ENCODE measurements at regions not wholly inside any gene's neighbourhood (a gene's known extent, or its start where the extent isn't known, plus 50 kb on each side); places are given as distances from the start of the nearest gene placed in this dataset.

DNA sequence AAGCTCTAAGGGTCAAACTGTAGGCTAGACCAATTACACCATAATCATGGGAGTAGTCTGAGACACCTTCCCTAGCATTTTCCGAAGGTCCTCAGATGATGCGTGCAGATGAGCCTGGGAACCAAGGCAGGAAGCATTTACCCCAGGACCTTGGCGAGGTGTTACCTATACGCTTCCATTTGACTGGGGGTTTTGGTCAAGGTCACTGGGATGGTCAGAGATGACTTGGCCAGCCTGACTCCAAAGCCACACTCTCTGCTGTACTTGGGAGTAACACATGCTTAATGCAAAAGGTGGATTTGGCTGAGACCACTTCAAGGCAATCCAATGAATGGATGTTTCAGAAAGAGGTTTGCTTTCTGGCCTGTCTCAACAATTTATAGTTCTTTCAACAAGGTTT, 98.9 kb upstream of the IRS2 start:
- DNase-seq (ENCODE audit: low spot score) = no peak

DNA sequence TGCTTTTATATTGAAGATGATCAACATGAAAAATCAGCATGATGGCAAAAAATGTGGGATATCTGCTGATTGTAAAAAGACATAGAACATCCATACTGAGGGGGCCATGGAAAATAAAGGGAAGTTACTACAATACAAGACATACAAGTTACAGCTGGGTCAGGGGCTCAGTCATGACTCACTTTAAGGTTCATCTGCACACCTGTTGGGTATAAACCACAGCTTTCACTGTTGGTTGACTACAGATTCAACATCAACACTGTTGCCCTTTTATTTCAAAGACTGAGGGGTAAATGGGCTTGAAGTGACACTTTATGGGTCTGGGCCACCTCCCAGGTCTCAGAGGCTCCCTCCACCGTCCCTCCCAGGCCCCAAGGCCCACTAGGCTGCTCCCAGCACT, 98.1 kb upstream of the IRS2 start:
- DNase-seq (ENCODE audit: low spot score) = no peak

DNA sequence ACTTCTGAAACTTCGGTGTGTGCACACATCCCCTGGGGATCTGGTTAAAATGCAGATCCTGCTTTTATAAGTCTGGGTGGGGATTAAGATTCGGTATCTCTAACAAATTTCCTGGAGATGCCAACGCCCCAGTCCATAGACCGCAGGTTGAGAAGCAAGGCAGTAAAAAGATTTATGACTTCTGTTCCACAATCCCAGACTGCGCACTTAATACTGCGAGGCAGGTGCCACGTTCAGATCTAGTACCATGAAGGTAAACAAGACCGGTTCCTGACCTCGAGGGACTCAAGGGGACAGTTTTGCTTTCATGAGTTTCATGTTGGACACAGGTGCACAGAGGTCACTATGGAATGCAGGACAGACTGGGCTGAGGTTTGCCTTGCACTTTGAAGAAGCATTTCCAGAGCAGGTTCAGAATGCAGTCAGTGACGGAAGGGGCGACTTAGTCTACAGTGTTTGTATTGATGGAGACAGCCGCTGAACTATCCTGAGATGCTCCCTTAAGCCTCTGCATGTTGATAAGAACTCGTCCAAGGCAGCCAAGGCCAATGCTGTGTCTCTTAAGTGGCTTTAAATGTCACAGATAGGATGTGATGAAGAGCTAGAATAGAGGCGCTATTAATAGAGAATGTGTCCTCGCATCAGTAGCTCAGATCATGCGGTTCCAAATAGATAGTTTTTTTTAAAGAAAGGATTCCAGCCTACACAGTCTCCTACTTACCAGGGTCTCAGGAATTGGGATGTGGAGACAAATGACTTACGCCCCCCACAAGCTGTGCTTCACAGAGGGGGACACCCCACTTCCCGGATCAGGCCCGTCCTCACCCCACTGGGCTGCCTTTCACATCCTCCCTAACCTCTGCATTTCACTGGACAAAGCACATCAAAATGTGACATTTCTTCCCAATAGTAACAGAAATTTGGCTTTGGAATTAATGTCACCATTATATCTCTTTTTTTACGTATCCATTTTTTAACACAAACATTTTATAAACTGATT, 97.1 kb upstream of the IRS2 start:
- peak; percentile 74 for DNase-seq (ENCODE audit: low spot score)

DNA sequence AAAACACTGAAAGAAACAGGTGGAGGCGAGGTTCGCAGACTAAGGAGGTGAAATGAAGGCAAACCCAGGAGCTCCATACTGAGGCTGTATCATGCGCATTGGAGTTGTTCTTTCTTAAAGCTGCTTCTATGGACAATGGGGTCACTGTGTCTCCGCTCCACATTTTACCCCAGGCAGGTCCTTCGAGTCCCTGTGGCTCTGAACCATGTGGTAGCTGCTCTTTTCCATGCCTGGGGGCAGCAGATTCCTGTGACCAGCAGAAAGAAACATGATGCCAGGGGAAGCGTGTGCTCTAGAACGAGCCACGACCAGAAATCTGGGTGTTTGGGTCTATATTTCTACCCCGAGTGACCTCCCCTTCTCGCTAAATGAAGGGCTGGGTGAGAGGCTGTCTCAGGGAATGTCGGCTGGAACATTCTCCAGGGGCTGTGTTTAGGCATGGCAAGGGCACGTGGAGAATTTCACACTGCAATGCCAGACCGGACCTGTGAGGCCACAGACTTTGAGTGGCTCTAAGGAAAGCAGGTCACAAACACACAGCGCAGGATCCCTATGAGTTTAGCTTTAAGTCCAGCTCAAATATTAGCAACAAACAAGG, 95.7 kb upstream of the IRS2 start:
- no peak for DNase-seq (ENCODE audit: low spot score)

DNA sequence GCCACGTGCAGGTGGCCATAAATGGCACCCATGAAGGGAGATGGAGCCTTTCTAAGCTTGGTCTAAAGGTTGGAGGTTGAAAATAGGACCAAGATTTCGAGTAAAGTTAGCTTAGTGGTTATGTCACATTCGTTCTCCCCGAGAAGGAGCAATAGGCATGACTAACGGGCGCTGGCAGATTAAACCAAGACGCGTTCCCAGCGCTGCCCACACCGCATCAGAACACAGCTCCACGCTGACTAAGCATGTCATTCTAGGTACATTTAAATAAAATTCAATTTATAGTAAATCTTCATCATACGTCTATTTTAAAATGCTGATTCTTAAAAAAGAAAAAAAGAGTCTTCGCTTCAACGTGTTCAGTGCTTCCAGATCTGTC, 95.0 kb upstream of the IRS2 start:
- no peak for DNase-seq (ENCODE audit: low spot score)

DNA sequence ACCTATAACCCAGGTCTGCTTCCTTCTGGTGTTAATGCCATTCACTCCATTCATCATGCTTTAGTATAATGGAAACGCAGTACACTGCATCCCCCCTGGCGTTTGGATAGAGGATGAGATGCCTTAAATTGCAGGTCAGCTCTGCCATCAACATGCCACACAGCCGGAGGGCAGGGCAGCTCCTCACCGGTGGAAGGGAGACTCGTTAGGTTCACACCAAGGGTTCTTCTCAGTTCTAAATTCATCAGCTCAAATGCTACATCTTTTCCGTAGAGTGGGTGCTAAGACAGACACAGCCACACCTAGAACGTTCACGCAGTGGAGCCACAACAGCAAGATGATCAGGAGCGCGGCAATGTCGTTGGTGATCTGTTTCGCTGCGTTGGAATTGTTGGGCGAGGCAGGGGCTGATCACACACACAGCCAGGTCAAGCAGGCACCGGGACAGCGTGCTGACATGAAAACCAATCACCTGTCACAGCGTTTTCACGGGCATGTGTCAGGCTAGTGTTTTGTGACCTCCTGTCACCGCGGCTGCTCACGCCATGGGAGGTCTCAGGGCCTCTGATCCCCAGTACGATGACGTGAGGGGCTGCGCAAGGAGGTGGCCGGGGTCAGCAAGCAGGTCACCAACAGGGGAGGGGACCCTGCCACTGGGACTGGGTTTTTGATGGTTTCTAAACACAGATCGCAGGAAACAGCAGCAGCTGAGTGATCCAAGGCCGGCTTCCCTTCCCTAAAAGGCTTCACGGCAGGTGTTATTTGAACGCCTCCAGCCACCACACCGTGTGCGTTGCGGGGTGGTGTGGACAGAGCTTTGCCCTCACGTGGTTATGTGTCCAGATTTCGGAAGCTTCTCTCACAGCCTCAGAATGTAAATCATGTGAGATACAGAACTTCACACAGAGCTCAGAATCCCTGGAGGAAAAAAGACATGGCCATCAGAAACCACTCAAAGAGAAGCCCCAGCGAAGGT, 94.3 kb upstream of the IRS2 start:
- no peak for DNase-seq (ENCODE audit: low spot score)

DNA sequence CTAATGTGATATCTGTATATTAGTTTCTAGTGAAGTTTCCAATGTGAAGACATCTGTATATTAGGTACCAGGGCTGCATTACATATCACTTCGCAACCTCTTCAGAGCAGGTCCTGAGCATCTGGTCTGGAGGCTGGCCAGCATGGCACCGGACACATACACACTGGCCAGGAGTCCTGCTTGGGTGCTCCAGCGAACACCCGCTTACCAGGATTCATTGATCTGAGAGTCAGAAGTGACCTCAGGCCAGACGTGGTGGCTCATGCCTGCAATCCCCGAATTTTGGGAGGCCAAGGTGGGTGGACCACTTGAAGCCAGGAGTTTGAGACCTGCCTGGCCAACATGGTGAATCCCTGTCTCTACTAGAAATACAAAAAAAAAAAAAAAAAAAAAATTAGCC, 93.0 kb upstream of the IRS2 start:
- no peak for DNase-seq (ENCODE audit: low spot score)

DNA sequence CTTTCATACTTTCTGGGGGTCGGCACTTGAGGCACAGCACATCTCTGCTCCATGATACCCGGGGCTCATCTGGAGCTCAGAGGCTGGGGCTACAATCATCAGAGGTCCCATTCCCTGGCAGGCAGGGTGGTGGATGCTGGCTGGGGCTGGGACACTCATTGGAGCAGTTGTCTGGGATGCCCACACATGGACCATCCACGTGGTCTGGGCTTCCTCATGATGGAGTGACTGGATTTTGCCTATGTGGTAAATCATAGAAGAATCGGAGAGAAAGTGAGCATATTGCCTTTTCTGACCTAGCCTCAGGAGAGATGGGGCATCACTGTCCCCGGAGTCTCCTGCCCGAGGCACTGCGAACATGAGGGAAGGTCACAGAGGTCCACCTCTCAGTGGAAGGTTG, 91.4 kb upstream of the IRS2 start:
- no peak for DNase-seq (ENCODE audit: low spot score)

DNA sequence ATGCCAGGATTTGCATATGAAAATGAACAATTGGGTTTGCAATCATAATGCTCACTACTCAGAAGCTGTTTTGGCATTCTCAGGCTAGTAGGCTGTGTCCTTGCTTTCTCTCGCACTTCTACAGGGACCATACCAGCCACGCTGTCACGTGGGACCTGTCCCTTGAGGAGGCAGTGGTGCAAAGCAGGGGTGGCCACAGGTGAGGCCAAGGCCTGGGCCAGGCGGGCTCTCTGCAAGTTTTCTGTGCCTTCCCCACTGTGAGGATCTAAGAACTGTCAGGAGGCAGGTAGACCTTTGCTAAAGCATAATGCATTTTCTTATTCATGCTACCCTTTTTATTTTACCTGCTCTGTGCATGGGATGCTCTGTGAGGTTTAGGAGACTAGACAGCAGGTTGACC, 89.4 kb upstream of the IRS2 start:
- DNase-seq (ENCODE audit: low spot score) = no peak

DNA sequence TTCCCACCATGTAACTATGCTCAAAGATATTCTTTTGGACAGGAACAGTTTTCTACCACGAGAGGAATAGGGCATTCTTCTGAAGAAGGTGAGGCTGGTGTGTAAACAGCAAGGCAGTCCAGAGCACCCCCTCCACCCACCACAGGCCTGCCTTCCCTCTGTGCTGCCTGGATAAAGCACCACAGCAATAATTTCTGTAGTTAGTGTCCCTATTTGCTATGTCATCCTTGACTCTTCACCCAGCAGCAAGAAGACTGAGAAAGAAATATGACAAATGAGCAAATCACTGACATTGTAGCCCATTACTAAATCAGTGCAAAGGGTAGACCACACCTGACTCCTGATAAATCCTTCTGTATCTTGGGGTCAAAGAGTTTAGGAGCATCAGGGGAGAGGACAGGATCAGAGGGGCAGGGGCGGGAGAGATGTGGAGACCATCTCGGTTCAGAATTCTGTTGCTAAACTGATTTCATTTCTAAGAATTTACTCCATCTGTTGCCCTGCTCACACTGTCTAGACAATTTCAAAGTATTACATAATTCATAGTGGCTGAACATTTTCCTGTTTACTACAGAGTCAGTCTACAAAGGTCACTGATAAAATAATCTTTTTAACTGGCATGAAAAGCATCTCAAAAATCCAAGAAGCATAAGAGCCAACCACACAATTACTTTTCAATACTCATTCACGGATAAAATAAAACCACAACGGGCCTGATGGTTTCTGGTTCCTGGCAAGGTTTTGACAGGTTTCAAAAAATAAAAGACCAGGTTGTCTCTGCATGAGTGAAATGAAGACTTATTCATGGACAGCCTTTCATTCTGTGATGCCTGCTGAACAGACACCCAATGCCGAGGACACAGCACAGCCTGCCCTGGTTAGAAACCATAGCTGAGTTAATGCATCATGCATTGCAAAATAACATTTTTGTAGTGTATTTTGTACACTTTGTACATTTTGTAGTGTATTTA, 88.4 kb upstream of the IRS2 start:
- DNase-seq (ENCODE audit: low spot score) = no peak

DNA sequence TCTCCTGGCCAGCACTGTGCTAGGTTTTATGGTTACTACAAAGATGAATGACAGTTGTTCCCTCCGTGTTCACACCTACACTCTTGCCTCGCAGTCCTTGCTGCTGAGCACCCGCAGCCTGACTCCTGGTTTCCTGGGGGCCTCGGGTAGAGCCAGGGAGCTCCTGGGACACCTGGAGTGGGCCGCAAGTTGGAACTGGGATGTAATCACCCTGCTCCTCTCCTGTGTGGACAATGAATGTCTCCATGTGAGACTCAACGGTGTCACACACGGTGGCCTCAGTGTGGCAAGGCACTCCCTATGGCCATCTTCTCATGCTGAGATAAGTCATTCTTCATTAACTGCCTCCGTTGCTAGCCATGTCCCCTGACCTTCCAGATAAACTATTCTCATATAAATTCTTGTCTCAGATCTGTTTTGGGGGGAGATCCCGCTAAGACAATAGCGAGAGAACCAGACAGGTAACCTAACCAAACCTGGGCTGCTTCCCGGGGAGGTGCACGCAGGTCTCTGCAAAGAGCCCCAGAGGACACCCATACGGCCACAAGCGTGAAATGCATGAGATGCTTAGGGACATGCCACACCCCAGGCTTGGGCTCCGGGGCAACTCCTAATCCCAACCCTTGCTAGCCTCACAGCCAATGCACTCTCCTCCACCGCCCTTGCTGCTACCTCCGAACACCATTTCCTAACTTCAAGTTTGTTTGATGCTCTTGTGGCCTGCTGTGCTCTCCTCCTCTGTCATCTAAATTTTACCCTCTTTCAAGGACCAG, 87.2 kb upstream of the IRS2 start:
- DNase-seq (ENCODE audit: low spot score) = no peak

DNA sequence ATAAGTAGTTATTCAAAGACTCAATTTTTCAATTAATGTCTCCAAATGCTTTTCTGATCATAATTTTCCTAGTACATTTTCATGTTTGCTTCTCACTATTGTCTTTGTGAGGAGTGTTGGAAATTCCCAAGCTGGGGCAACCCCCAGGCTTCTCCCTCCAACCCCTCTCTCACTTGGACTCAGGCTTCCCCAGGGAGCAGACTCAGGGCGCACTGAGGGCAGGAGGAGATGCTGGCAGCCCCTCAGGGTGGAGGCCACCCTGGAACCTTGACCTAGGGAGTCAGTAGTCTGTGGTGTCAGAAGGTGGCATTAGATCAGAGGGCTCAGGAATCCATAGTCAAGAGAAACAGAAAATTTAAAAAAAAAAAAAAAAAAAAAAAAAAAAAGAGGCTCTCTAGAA, 86.5 kb upstream of the IRS2 start:
- no peak for DNase-seq (ENCODE audit: low spot score)

DNA sequence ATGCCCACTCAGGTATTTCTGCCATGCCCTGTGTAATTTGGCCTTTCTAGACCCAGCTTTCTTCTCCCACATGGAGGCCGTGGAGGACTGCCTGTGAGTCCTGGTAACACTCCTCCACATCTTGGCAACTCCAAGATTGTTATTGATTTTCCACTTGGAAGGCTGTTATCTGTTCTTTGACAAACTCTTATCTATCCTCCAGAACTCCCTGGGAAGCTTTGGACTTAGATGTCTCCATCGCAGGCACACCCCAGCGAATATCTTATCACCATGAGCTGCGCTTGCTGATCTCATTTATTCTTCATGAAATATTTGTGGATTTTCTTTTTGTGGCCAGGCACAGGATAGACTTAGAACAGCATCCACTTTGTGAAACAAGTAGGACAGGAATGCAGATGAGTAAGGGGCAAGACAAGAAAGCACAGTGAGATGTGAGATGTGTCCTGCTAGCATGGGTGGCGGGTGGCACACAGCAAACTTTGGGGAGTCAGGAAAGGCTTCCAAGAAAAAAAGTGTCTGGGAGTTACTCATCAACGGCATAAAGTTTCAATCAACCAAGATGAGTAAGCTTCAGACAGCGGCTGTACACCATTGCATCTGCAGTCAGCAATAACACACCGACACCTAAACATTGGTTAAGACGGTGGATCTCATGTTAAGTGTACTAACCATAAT, 84.5 kb upstream of the IRS2 start:
- DNase-seq (ENCODE audit: low spot score) = no peak

DNA sequence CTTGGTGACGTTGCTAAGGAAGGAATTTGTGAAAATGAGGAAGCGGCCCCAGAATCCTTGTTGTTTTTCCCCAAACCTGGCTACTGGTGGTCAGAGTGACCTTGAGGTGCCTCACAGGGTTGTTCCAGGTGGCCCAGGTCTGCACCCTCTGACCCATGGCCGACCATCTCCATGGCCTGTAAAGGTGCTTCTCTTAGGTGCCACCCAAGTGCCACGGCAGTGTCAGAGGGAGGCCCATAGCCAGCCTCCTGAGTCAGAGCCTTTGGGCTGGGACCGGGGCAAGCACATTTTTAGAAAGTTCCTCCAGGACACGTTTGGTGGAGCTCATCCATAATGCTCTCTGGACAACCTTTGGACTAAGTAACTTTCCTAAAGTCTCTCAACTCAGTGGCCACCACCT, 83.9 kb upstream of the IRS2 start:
- DNase-seq (ENCODE audit: low spot score) = no peak

DNA sequence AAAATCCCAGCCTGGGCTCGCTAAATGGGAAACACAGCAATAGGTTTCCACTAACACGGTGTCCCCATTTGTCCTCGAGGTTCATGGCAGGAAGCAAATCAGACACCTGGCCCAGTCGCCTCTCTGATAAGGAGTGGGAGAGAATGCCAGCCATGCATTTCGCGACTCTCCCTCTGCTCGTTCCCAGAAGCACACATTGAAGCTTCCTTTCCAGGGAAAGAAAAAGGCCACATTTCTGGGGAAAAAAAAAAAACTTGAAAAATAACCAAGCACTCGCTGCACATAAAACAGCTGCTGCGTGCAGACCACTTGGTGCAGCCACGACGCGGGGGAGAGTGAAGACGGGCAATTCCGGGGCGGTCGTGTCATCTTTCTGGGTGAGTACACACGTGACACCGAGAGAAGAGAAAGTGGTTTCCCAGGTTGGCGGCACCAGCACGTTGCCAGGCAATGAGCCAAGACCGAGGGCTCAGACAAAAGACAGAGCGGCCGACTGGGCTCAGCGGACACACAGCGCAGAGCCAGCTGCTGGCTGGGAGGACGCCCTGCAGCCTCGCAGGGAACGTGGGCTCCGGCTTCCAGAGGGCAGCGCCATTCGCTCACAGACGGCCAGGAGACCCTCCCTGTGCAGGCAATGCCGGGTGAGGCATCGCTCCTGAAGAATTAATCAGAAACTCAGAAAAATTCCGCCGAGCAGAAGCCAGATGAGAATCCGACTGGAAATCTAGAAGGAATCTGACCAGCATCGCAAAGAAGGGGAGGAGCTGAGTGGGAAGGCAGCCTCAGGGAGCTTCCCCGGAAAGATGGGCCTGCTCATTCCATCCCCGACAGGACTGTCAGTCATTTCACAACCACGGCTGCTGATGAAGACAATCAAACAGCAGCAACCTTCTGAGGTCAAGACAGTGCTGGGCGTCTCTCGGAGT, 83.2 kb upstream of the IRS2 start:
- peak; percentile 81 for DNase-seq (ENCODE audit: low spot score)

DNA sequence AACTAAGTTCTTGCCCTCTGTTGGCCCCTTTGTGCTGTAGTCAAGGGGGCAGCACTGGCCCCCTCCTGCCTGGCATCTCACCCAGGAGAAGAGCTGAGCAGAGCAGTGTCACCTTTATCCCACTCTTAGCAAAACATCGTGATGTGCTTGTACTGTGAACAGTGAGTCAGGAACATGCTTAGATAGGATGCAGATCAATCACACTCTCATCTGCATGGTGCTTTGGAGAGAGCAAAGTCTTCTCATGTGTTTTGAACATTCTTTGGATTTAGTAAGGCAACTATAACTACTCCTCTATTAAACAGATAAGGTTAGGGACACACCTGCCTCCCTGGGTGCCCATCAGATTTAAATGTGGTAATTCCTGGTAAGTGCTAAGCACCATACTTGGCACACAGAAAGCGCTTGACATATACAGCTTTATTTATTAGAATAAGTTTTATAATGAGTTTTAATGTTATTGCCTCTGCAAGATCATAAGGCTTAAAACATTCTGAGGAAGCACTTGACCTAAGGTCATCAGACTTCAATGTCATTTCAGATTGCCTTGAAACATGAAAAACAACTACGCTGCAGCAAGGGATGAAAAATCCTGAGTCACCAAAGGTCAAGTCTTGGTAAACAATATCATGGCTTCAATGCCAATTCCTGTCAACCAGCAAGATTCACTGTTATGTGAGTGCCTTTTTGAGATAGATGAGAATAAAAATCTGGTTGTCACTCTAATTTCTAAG, 82.4 kb upstream of the IRS2 start:
- DNase-seq (ENCODE audit: low spot score) = peak; percentile 21

DNA sequence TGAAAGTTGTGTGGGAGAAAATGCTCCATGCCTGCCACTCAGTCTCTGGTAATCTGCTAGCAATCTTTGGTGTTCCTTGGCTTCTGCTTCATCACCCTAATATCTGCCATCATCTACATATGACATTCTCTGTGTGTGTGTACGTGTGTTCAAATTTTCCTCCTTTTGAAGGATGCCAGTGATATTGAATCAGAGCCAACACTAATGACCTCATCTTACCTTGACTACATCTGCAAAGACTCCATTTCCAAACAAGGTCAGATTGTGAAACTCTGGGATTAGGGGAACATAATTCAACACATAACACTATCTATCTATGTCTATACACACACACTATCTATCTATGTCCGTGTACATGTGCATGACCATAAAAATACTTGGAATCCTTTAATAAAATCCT, 81.4 kb upstream of the IRS2 start:
- DNase-seq (ENCODE audit: low spot score) = no peak

DNA sequence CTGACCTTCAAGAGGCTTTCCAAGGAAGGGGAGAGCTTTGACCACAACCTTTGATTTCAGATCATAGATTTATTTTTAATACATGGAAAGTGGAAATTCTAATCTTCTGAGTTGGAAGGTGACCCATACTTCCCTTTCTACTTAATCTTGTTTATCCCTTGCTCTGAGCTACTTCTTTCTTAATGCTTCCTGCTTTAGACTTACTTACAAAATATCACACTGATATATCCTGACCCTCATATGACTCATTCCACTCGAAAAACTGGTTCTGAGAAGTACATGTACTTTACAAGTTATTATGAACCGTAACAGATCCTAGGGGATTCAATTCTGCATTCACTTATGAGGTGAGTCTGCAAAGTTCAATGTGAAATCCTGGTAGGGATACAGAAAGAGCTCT, 76.2 kb upstream of the IRS2 start:
- DNase-seq (ENCODE audit: low spot score) = peak; percentile 78
